HG03442 (cell line): ENCODE measurements at regions not wholly inside any gene's neighbourhood (a gene's known extent, or its start where the extent isn't known, plus 50 kb on each side); places are given as distances from the start of the nearest gene placed in this dataset.
"Not testable (repeated sequence)": the region's sequence is repeated elsewhere in the genome, so short reads cannot be mapped to it uniquely, and the experiment has no call there.

Experiments
- ATAC-seq: cut with Tn5 transposase; IDR thresholded peaks from one replicate; pipeline ENCODE4 v1.9.1; 2021; ENCODE audit warnings: mild to moderate bottlenecking, moderate library complexity; ENCODE audit not compliant: unreplicated experiment

DNA sequence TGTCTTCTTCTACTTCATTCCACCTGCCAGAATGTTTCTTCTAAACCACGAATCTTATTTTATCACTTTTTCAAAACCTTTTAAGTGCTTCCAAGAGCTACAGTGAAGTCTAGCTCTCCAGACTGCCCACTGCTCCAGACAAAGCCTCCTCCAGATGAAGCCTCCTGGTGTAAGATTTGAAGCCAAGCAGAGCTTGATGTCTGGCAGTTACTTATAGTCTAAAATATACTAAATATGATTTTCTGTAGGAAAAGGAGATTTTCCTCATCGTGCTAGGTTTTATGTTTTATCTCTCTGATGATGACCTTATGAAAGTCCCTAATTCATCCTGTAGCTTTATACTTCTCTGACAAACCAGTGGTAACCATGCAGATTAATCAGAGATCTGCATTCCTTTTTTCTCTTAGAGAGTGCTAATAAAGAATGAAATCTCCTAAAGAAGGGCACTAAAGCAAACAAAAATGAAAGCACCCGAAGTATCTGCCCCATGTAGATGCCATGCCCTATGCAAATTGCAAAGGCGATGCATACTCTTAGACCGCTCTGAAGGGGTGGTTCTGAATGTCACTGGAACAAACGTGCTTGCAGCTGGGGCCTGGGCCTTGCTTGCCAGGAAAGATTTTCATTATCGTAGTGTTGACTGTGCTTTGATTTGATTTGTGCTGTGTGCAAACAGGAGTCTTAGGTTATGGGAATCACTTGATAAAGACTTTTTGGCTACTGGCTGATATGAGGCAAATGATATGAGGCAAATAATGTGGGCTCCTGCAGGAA is 314.2 kb downstream of the PID1 start:
- ATAC-seq: no peak

DNA sequence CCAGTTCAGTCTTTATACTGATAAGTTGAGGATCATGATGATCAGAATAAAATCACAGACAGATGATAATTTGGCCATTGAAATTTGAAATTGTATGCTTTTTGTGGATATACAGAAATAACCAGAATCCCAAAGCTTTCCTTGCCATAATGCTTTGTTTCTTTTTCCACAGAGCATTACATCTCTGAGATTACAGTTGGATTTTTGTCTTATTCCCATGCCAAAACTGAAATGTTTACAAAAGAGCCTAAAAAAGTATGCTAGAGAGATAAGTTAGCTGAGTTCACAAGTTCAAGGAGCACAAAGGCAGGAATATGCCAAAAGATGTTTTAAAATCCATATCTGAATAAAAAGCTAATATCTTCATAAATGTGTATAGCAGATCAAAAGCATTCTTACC is 321.3 kb downstream of the PID1 start:
- ATAC-seq: no peak

DNA sequence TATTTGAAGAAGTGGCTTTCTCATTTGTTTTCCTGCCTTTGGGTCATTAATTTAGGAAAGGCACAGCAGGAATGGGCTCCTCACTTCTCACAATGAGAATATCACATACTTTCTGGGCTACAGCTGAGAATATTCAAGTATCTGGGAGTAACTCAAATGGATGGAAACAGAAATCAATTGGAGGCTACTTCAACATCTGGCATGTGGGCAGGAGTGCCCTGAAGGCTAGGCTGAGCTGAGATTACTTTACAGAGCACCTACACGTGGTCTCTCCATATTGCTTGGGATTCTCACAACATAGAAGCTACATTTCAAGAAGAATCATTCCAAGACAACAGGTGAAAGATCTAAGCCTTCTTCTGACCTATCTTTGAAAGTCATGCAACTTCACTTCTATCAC is 325.4 kb downstream of the PID1 start:
- no peak for ATAC-seq

DNA sequence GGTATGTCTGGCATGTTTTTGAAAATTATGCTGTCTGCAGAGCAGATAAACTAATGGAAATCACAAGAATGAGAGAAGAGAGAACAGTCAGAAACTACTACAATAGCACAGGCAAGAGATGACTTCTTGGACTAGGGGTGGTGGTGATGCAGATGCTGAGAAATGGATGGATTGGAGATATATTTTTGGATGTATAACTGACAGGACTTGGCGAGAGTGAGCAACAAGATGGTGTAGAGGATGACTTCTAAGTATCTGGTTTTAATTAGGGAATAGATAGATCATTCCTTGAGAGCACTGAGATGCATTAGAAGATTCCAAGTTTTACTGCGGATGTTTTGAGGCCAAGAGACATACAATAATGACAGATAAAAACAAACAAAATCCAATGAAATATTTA is 328.2 kb downstream of the PID1 start:
- no peak for ATAC-seq

DNA sequence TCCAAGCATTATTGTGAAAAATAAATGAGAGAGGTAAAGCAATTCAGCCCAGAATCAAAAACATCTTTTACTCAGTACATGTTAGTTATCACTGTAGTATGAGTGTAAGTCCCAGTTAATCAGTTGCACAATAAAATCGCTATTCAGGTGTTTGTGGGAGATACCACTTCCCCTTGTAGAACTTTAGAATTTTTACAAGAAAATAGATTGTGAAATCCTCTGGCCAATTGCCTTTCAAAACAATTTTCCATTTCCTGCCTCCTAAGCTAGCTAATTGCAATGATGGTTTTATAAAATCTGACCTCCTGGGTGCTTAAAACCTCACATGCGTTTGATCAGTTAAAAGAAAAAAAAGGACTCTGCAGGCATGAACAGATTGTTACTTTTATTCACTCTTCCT is 332.5 kb downstream of the PID1 start:
- ATAC-seq: no peak

DNA sequence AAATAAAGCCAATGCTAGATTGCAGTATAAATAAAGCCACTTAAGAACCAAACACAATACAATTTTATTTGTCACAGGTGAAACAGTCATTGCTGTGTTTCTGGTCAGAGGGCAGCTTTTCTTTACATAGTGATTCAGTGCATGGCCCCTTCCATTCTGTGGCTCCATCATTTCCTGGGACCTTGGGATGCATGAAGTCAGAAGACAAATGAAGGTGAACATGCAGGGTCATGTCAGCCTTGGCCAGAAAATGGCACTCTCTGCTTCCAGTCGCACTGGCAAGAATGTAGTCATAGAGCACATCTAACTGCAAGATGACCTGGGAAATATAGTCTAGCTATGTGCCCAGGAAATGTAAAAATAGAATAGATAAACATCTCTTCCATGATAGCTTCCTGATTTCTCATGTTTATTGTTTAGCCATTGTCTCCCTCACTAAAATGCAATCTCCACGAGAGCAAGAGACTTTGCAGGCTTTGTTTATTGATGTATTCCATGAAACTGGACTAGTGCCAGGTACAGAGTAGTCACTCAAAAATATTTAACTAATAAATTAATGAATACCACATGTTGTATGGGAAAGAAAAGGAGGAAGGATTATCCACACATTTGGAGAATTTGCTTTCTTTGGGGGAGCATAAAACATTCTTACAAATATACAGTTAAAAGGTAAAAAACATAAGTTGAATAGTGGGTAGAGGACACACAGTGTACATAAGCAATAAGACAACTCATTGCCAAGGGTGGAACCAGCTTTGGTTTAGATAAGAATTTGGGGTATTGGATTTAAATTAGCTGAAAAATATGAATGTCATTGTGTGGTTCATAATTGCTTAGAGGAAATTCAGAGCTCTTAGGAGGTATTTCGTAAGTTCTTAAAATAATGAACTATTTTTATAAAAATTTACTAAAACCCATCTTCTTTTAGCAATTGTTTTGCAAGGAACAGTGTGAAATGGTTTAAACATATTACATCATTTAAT is 343.8 kb downstream of the PID1 start:
- no peak for ATAC-seq

DNA sequence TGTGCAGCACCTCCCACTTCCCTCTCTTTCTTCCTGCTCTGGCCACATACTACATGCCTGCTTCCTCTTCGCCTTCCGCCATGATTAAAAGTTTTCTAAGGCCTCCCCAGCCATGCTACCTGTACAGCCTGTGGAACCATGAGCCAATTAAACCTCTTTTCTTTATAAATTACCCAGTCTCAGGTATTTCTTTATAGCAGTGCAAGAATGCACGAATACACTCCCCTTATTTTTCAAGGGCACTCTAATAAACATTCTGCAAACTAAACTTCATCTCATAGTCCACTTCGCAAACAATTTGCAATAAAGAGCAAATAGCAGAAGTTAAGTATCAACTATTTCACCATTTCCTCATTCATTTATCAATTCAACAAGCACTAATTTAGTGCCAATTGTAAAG is 351.3 kb downstream of the PID1 start:
- no peak for ATAC-seq

DNA sequence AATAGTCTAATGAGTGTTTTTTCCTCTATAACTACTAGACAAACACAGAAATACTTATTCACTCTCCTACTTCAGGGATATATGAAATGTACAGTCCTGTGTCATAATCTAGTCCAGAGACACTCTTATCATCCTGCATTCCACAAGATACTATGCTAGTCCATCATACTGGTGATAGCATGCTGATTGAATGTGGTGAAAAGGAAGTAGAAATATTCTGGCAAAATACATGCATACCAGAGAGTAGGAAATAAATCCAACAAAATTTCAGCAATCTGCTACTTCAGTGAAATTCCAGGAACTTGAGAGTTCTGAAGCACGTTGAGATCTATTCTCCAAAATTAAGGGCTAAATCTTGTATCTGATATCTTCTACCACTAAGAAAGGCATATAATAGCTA is 353.9 kb downstream of the PID1 start:
- ATAC-seq: no peak

DNA sequence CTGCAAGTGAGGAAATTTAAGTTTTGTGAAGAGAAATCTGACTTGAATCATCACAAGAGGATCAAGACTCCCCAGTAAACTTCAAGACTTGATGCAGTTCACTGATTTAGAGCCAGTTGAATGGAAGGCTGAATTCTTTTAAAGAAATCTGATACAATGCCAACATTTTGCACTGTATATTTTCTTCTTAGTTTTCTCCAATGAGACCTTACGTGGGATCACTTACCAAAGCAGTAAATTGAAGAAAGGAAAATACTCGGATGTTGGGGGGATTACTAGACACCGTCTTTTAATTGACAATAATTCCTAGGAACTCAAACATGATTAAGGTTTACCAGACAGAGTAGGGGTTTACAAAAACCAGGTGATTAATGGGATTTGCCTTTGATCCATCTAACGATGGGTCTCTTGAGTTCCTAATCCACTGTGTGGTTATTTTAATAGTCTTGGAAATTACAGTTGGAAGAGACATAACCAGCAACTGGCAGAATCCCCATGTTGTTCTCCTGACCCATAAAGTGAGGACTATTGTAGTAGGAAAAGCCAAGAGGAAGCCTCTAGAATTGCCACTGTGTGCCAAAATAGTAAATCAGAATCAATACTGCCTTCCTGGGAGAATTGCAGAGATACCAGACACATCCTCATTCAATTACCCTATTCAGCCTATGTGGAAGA is 354.5 kb downstream of the PID1 start:
- no peak for ATAC-seq

DNA sequence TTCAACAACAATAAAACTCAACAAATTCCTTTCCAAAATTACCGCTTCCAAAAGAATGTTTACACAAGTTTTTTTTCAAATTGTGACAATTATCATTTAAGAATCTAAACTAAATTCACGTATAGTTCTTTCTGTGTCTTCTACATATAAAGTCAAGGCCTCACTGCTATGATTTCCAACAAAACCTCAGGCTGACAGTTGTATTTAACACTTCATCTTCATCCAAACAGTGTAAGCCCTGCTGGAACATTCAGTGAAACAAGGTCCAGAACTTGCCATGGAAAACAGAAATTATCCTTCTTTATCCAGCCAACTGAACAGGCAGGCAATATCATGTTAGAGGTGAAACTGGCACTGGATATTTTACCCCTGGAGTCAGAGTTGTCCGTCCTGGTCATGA is 357.9 kb downstream of the PID1 start:
- ATAC-seq: no peak

DNA sequence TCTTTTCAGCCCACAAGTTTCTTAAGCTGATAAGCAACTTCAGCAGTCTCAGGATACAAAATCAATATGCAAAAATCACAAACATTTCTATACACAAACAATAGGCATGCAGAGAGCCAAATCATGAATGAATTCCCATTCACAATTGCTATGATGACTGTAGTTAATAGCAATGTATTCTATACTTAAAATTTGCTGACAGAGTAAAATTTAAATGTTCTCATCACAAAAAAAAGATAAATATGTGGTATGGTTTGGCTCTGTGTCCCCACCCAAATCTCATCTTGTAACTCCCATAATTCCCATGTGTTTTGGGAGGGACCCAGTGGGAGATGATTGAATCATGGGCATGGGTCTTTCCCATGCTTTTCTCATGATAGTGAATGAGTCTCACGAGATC is 360.2 kb downstream of the PID1 start:
- not testable (repeated sequence) for ATAC-seq

DNA sequence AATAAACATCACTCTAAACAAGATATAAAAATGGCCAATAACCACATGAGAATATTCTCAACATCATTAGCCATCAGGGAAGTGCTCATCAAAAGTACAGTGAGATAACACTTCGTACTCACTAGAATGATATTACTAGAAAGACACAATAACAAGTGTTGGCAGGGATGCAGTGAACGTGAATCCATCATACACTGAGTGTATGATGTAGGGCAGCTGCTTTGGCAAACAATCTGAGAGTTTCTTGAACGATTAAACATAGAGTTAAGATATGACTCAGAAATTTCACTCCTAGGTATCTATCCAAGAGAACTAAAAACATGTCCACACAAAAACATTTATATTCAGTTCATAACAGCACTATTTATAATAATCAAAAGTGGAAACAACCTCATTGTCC is 368.9 kb downstream of the PID1 start:
- no peak for ATAC-seq

DNA sequence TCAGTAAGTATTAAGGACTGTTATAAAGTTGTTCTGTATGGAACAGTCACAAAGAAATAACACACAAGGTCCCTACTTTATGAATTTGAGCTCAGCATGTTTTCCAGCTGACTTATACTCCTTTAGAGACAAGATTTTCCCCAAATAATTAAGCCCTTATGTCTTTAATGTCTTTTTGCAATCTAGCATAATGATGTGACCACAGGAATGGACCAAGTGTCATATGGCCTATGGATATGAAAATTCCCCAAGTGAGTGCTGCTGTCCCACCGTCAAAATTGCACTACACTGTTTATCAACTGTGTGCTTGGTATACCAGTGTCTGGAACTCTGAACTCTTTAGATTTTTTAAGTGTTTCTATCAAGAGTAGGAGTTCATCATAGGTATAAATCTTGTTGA is 369.6 kb downstream of the PID1 start:
- no peak for ATAC-seq

DNA sequence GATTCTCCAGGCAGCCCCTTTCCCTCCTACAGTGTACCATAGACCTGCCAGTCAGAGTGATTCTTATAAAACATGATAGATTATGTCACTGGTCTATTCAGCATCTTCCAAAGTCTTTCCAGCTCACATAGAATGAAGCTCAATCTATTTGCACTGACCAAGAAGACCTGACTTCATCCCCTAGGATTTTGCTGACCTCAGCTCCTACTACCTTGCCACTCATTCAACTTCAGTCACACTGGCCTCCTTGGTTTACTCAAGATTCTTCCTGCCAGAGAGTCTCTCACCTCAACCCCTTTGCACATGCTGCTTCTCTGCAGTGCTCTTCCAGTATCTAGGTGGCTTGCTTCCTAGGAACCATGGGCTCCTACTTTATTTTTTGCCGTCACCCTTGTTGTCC is 392.9 kb downstream of the PID1 start:
- no peak for ATAC-seq

DNA sequence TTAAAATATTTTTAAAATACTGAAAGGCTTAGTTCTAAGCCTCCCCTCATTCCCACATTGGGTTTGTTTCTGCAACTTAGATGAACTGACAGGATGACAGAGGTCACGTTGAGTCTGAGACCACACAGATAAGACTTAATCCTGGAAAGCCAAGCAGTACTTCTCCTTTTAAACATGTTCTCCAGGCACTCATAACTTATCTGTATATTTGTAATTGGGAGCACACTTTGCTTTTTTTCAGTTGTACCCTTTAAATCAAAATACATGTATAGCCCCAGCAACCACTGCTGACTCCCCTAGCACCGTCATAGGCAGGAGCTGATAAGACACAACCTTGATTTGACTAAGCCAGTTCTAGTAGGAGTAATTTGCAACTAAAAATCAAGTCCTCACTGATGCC is 394.8 kb downstream of the PID1 start:
- no peak for ATAC-seq

DNA sequence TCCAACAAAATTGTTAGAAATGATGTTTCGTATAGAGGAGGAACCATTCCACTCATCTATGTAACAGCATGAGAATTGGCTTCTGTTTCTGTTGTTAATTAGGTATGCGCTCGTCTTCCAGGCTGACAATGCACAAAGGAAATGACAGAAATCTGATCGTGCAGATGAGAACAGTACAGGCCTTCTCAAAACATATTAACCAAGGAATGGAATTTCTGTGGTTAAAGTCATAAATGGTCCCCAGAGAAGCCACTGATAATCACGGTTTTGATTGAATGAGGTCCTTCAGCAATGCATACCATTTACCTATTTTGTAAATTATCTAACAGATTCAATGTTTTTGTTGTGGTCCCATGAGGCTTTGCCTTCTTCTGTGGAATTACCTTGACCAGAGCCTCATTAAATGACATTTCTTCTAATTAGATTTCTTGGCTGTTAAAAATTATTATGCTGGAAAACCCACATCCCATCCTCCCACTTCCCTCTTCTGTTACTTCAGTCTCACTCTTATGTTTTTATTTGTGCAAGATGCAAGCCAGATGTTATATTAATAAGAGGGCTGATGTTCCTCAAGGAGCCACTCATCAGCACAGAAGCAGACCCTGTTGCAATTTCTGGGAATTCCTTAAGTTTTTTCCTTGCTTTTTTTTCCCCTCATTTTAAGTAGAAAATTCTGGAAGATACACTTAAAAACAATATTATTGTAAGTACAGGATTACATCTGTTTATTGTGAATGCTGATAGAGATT is 395.8 kb downstream of the PID1 start:
- ATAC-seq: no peak

DNA sequence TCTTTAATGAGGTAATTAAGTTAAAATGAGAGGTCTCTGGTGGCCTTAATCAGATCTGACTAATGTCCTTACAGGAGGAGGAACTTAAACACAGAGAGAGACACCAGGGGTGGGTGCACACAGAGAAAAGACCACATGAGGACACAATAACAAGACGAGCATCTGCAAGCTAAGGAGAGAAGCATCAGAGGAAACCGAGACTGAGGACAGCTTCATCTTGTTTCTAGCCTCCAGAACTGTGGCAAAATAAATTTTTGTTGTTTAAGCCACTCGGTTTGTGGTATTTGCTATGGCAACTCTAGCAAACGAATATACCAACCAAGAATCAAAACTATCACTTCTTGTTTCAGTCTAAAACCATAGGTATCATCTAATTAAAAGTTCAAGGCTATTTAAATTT is 400.1 kb downstream of the PID1 start:
- no peak for ATAC-seq

DNA sequence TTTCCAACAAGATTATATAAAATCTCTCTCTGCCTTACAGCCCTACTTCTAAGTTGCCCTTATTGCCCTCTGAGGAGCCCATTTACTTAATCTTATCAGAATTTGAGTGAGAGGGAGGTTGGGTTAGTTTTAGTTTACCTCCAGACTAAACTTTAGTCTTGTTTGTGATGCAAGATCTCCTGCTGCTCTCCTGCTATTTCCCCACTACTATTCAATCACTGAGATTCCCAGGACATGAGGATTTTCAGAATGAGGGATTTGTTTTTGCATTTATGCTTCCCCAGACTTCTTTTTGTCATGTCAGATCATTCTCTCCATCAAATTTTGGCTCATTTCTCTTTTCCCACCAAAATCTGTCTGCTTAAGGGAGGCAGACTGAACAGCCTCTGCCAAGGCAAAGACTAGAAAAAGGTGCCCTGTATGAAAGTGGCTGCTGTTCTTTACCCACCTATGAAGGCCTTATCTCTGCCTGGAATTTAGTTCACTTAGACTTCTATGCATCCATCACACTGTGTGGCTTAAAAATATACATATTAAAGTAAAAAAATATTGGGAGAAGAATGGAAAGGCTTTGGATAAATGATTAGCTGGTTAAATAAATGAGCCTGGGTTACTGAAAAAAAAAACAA is 401.3 kb downstream of the PID1 start:
- ATAC-seq: no peak

DNA sequence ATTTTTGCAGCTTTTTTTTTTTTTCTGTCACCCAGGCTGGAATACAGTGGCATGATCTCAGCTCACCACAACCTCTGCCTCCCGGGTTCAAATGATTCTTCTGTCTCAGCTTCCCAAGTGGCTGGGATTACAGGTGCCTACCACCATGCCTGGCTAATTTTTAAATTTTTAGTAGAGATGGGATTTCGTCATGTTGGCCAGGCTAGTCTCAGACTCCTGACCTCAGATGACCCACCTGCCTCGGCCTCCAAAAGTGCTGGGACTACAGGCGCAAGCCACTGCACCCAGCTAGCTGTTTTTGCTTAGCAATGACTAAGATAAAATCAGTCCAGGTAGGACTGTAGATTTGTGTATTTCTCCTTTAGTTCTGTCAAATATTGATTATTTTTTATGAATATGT is 403.7 kb downstream of the PID1 start:
- no peak for ATAC-seq

DNA sequence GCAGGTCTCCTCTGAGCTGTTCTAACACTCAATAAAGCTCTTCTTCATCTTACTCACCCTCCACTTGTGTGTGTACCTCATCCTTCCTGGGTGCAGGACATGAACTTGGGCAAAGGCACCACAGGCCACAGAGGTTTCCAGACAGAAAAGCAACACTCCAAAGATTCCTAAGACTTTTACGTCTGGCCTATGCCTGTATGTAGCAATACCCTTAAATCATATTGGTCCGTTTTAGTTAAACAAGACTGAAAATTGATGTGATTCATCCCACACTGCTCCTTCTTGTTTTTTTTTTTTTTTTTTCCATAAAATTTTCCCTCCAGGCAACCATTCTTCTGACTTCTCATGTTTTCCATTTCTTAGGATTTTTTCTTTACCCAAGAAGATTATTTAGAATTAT is 404.3 kb downstream of the PID1 start:
- ATAC-seq: no peak
